ENCODE measurements at regions not wholly inside any gene's neighbourhood (a gene's known extent, or its start where the extent isn't known, plus 50 kb on each side); places are given as distances from the start of the nearest gene placed in this dataset.
"Not testable (repeated sequence)": the region's sequence is repeated elsewhere in the genome, so short reads cannot be mapped to it uniquely, and the experiment has no call there.

GRCh38 chr6:170145272-170145592 is 145.6 kb downstream of the DLL1 start:
- TF ChIP-seq CTCF (conservative IDR thresholded peaks at IDR 0.05; ENCODE audit: low read depth, low read length): no peak
- DNase-seq (ENCODE audit: low read depth): no peak
- H3K4me3 ChIP-seq (ENCODE audit: low read depth, low read length): no peak overlapping the region

- no peak for TF ChIP-seq CTCF (conservative IDR thresholded peaks at IDR 0.05; ENCODE audit: low read depth, low read length)
- no peak overlapping the region for H3K4me3 ChIP-seq (ENCODE audit: low read depth, low read length)
- DNase-seq (ENCODE audit: low read depth): no peak
Observed at GRCh38 chr6:170144571-170145271, 146.2 kb downstream of the DLL1 start.

DNA sequence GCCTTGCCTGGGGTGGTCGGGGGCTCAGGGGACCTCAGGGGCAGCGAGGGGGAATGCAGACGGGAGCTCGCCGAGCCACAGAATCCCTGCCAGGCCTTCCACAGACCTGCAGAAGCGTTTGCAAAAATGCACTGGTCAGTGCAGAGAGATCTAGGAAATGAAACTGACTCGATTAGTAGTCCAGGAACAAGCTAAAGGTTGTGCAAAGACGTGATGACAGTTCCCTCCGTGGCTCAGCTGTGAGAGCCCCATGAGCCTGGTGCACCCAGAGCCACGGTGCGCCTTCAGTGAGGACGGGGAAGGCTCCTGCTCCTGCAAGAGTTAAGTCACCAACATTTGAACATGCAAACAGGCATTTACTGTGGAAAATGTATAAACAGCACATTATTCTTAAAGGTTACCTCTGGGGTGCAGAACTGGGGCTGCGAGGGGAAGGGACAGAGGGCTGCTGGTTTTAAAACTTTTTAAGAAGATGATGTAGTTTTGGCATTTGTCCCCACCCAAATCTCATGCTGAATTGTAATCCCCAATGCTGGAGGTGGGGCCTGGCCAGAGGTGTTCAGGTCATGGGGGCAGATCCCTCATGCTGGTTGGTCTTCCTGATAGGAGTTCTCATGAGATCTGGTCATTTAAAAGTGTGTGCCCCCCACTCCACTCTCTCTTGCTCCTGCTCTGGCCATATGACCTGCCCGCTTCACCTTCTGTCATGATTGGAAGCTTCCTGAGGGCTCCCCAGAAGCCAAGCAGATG is 147.3 kb downstream of the DLL1 start:
- H3K4me3 ChIP-seq (ENCODE audit: low read depth, low read length): no peak overlapping the region
- no peak for DNase-seq (ENCODE audit: low read depth)
- no peak for TF ChIP-seq CTCF (conservative IDR thresholded peaks at IDR 0.05; ENCODE audit: low read depth, low read length)

- no peak overlapping the region for H3K4me3 ChIP-seq (ENCODE audit: low read depth, low read length)
- DNase-seq (ENCODE audit: low read depth): no peak
- no peak for TF ChIP-seq CTCF (conservative IDR thresholded peaks at IDR 0.05; ENCODE audit: low read depth, low read length)
Observed at GRCh38 chr6:170142559-170142958, 148.3 kb downstream of the DLL1 start.

DNA sequence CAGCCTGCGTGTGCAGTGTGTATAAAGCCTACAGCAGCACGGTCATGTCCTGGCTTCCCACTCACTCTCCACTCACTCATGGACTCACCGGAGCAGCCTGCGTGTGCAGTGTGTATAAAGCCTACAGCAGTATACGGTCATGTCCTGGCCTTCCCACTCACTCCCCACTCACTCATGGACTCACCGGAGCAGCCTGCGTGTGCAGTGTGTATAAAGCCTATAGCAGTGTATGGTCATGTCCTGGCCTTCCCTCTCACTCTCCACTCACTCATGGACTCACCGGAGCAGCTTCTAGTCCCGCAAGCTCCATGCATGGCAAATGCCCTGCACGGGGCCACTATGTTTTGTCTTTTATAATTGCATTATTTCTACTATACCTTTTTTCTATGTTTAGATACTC is 149.8 kb downstream of the DLL1 start:
- not testable (repeated sequence) for H3K4me3 ChIP-seq (ENCODE audit: low read depth, low read length); DNase-seq (ENCODE audit: low read depth)

DNA sequence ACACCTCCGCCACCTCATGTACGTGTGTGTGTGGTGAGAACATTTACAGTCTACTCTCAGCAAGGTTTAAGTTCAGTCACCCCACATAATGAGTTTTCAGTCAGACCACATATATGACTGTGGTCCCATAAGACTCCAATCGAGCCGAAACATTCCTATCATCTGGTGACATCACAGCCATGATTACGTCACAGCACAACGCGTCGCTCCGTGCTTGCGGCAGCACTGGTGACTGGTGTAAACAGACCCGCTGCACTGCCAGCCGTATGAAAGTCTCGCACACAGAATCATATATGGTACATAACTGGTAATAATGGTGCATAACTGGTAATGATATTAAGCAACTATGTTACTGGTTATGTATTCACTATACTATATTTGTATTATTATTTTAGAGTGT is 150.7 kb downstream of the DLL1 start:
- no peak for TF ChIP-seq CTCF (conservative IDR thresholded peaks at IDR 0.05; ENCODE audit: low read depth, low read length)
- no peak overlapping the region for H3K4me3 ChIP-seq (ENCODE audit: low read depth, low read length)
- DNase-seq (ENCODE audit: low read depth): no peak

GRCh38 chr6:170139531-170139930 is 151.3 kb downstream of the DLL1 start:
- H3K4me3 ChIP-seq (ENCODE audit: low read depth, low read length): no peak overlapping the region
- no peak for DNase-seq (ENCODE audit: low read depth)
- no peak for TF ChIP-seq CTCF (conservative IDR thresholded peaks at IDR 0.05; ENCODE audit: low read depth, low read length)

- DNase-seq (ENCODE audit: low read depth): not testable (repeated sequence)
Observed at GRCh38 chr6:170139046-170139445, 151.8 kb downstream of the DLL1 start.

More at GRCh38 chr6:170139046-170139445, 151.8 kb downstream of the DLL1 start:
- not testable (repeated sequence) for H3K4me3 ChIP-seq (ENCODE audit: low read depth, low read length)

All from epithelial cell of proximal tubule (primary cell).